H1 (cell line): ENCODE measurements at regions not wholly inside any gene's neighbourhood (a gene's known extent, or its start where the extent isn't known, plus 50 kb on each side); places are given as distances from the start of the nearest gene placed in this dataset.

Experiments used
- BACH1 ChIP-seq: IDR thresholded peaks from 2 replicates; pipeline ENCODE4 v1.6.1; 2012; ENCODE audit warnings: low read length, improper control_type of control experiment
- BRCA1 ChIP-seq: IDR thresholded peaks from 2 replicates; pipeline ENCODE4 v1.6.1; 2012; ENCODE audit warnings: low read depth, low read length, improper control_type of control experiment
- CEBPB ChIP-seq: IDR thresholded peaks from 2 replicates; pipeline ENCODE4 v1.6.1; 2012; ENCODE audit warnings: low read depth, low read length
- EP300 ChIP-seq, 2 experiments: IDR thresholded peaks; 1 replicate in 1 of 2; 2 replicates in 1 of 2; pipeline ENCODE4 v1.6.1; 2011 to 2012; ENCODE audit warnings: low read depth in 2 of 2, low read length in 2 of 2, mild to moderate bottlenecking in 2 of 2, borderline replicate concordance in 1 of 2, inconsistent platforms in 1 of 2, moderate library complexity in 1 of 2
- FOSL1 ChIP-seq: IDR thresholded peaks from 2 replicates; pipeline ENCODE4 v1.6.1; 2011; ENCODE audit warnings: mild to moderate bottlenecking, low read depth, low read length, moderate library complexity; ENCODE audit not compliant: insufficient read depth
- SIX5 ChIP-seq: IDR thresholded peaks from 2 replicates; pipeline ENCODE4 v1.6.1; 2011; ENCODE audit warnings: mild to moderate bottlenecking, low read depth, low read length
- TEAD4 ChIP-seq: IDR thresholded peaks from 2 replicates; pipeline ENCODE4 v1.6.1; 2012; ENCODE audit warnings: low read depth, low read length, inconsistent platforms, mixed read lengths

DNA sequence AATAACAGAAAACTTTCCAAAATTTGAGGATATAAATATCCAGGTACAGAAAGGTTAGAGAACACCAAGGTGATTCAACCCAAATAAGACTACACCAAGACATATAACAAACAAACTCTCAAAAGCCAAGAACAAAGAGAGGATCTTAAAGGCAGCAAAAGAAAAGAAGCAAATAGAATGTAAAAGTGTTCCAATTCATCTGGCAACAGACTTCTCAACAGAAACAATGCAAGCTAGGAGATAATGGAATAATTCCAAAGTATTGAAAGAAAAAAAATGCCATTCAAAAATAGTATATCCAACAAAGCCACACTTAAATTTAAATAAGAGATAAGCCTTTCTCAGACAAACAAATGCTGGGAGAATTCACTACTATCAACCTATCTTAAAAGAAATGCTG lies 153.0 kb upstream of the FAT3 start:
- TF ChIP-seq BRCA1 (no peak), BACH1 (no peak), SIX5 (no peak), FOSL1 (no peak), EP300 (IDR thresholded peaks at IDR 0.05; ENCODE audit: borderline replicate concordance in 1 of 2, low read depth in 2 of 2, low read length in 2 of 2) (no peak), TEAD4 (no peak), CEBPB (no peak)
